ENCODE measurements at regions not wholly inside any gene's neighbourhood (a gene's known extent, or its start where the extent isn't known, plus 50 kb on each side); places are given as distances from the start of the nearest gene placed in this dataset.

DNA sequence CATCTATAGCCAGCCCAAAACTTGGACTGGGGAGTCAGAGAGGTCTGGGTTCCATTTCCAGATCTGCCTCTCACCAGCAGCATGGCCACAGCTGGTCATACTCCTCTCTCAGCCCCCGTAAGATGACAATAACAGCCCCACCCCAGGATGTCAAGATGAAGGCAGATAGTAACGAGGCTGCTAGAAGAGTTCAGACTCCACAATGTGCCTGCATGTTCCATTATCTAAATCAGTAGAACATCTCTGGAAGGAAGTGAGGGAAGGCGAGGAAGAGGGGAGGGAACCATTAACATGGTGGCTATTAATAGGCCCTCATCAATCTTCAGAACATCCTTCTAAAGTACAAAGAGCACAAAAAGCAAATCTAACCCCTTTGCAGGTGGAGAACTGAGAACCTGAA is 98.0 kb upstream of the KCNG1 start:
- no peak for DNase-seq (ENCODE audit: low read depth)
- H3K4me3 ChIP-seq (ENCODE audit: low read length), result no peak overlapping the region
- TF ChIP-seq, protein P1, sequence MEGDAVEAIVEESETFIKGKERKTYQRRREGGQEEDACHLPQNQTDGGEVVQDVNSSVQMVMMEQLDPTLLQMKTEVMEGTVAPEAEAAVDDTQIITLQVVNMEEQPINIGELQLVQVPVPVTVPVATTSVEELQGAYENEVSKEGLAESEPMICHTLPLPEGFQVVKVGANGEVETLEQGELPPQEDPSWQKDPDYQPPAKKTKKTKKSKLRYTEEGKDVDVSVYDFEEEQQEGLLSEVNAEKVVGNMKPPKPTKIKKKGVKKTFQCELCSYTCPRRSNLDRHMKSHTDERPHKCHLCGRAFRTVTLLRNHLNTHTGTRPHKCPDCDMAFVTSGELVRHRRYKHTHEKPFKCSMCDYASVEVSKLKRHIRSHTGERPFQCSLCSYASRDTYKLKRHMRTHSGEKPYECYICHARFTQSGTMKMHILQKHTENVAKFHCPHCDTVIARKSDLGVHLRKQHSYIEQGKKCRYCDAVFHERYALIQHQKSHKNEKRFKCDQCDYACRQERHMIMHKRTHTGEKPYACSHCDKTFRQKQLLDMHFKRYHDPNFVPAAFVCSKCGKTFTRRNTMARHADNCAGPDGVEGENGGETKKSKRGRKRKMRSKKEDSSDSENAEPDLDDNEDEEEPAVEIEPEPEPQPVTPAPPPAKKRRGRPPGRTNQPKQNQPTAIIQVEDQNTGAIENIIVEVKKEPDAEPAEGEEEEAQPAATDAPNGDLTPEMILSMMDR (conservative IDR thresholded peaks at IDR 0.05; ENCODE audit: low read depth, low read length), result no peak

DNA sequence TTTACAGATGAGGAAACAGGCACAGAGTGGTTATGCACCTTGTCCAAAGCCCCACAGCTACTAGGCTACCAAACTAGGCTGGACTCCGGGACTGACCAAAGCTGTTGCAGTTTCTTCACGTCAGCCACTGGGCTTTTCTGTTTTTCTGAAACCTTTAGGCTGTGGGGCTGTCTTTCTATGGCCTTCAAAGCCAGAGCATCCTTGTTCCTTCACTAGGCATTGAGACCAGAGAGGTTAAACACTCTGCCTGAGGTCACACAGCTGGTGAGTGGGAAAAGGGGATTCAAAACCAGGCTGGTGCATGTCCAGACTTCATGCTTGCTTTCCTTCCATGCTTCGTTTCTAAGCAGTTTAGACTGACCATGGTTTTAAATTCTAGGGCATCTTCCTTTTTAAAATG is 97.5 kb upstream of the KCNG1 start:
- TF ChIP-seq, protein P1 (conservative IDR thresholded peaks at IDR 0.05; ENCODE audit: low read depth, low read length), result no peak
- no peak overlapping the region for H3K4me3 ChIP-seq (ENCODE audit: low read length)
- no peak for DNase-seq (ENCODE audit: low read depth)

GRCh38 chr20:51119914-51120313 is 97.0 kb upstream of the KCNG1 start:
- H3K4me3 ChIP-seq (ENCODE audit: low read length), result no peak overlapping the region
- DNase-seq (ENCODE audit: low read depth), result no peak
- TF ChIP-seq, protein P1 (conservative IDR thresholded peaks at IDR 0.05; ENCODE audit: low read depth, low read length), result no peak

- TF ChIP-seq, protein P1 (conservative IDR thresholded peaks at IDR 0.05; ENCODE audit: low read depth, low read length), result no peak
- no peak overlapping the region for H3K4me3 ChIP-seq (ENCODE audit: low read length)
- no peak for DNase-seq (ENCODE audit: low read depth)
Observed at GRCh38 chr20:51118985-51119527, 96.1 kb upstream of the KCNG1 start.

GRCh38 chr20:51118216-51118615 is 95.3 kb upstream of the KCNG1 start:
- DNase-seq (ENCODE audit: low read depth), result no peak
- no peak overlapping the region for H3K4me3 ChIP-seq (ENCODE audit: low read length)
- TF ChIP-seq, protein P1 (conservative IDR thresholded peaks at IDR 0.05; ENCODE audit: low read depth, low read length), result no peak

- TF ChIP-seq, protein P1 (conservative IDR thresholded peaks at IDR 0.05; ENCODE audit: low read depth, low read length), result no peak
- H3K4me3 ChIP-seq (ENCODE audit: low read length), result no peak overlapping the region
- DNase-seq (ENCODE audit: low read depth), result no peak
Observed at GRCh38 chr20:51116765-51117686, 94.1 kb upstream of the KCNG1 start.

- no peak for DNase-seq (ENCODE audit: low read depth)
- TF ChIP-seq, protein P1 (conservative IDR thresholded peaks at IDR 0.05; ENCODE audit: low read depth, low read length), result no peak
- H3K4me3 ChIP-seq (ENCODE audit: low read length), result no peak overlapping the region
Observed at GRCh38 chr20:51111290-51111689, 88.4 kb upstream of the KCNG1 start.

All from retinal pigment epithelial cell (primary cell).